ENCODE measurements at regions not wholly inside any gene's neighbourhood (a gene's known extent, or its start where the extent isn't known, plus 50 kb on each side); places are given as distances from the start of the nearest gene placed in this dataset.

DNA sequence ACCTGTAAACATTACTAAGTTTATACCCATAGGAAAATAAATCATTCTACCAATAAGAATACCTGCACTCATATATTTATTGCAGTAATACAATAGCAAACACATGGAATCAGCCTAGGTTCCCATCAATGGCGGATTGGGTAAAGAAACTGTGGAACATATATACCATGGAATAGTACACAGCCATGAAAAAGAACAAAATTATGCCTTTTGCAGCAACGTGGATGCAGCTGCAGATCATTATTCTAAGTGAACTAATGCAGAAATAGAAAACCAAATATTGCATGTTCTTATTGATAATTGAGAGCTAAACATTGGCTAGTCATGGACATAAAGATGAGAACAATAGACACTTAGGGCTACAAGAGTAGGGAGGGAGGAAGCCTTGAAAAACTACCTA, 667.4 kb upstream of the WWC1 start:
- intact Hi-C loops (cut with DNase I) = no loop called here
- TF ChIP-seq, protein P1, sequence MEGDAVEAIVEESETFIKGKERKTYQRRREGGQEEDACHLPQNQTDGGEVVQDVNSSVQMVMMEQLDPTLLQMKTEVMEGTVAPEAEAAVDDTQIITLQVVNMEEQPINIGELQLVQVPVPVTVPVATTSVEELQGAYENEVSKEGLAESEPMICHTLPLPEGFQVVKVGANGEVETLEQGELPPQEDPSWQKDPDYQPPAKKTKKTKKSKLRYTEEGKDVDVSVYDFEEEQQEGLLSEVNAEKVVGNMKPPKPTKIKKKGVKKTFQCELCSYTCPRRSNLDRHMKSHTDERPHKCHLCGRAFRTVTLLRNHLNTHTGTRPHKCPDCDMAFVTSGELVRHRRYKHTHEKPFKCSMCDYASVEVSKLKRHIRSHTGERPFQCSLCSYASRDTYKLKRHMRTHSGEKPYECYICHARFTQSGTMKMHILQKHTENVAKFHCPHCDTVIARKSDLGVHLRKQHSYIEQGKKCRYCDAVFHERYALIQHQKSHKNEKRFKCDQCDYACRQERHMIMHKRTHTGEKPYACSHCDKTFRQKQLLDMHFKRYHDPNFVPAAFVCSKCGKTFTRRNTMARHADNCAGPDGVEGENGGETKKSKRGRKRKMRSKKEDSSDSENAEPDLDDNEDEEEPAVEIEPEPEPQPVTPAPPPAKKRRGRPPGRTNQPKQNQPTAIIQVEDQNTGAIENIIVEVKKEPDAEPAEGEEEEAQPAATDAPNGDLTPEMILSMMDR (IDR thresholded peaks at IDR 0.05) = no peak
- no peak for ATAC-seq

DNA sequence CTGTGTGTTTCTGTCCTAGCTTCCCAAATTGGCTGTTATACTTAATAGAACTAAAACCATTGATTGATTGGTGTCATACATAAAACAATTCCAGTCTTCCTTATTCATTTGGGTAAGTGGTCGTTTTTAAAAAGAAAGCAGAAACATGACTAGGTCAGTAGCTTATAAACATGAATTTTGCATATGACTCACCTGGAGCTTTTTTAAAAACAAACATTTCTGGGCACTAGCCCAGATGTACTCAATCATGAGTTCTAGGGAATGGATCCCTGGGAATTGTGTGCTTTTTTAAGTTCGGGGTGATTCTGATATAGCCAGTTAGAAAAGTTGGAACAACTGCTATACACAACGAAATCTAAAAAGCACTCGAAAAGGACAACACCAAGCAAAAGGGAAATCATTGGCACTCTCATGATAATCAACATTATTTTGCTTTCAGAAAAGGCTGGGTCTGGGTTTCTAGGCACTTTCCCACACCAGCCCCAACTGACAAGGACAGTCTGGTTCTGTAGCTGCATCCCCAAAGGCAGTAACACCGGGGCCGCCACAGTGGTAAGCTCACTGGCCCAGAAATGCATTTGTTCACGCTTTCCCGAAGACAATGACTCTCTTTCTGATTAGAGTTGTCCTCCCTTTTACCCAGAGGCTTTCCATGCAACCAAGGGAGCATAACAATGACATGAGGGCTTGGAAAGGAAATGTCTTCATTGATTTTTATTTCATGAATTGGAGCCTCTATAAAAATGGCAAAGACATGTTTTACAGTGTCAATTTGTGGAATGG, 664.9 kb upstream of the WWC1 start:
- intact Hi-C loops (cut with DNase I) = no loop called here
- no peaks in the 10 kb centered on the region for H3K4me1 ChIP-seq
- H3K4me3 ChIP-seq = no peak overlapping the region
- no peaks in the 10 kb centered on the region for H3K36me3 ChIP-seq
- TF ChIP-seq, protein P1 (IDR thresholded peaks at IDR 0.05) = no peak
- H3K27ac ChIP-seq = no peak overlapping the region
- H3K9me3 ChIP-seq = no peaks in the 10 kb centered on the region
- DNase-seq (no peak), ATAC-seq (no peak)
- no peaks in the 10 kb centered on the region for H3K27me3 ChIP-seq

More for the DNA sequence above, 667.4 kb upstream of the WWC1 start:
- Histone ChIP-seq H3K4me3 (no peak overlapping the region), H3K27ac (no peak overlapping the region), H3K27me3 (no peaks in the 10 kb centered on the region), H3K36me3 (no peaks in the 10 kb centered on the region), H3K4me1 (no peaks in the 10 kb centered on the region), H3K9me3 (no peaks in the 10 kb centered on the region)
- no peak for DNase-seq

DNA sequence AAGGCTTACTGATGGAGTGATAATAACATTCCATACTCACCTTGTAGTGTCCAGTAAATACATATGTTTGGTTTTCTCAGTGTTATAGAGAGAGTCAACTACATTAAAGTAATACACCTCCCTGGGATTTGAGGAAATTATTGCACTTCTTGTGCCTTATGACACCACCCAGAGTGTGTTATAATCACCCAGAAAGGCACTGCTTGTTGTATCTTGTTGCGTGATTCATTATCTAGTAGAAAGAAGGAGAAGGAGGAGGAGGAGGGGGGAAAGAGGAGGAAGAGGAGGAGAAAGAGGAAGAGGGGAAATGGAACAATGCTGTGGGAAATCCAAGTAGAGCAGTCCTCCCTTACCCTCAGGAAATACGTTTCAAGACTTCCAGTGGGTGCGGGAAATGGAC, 661.8 kb upstream of the WWC1 start:
- H3K36me3 ChIP-seq = no peaks in the 10 kb centered on the region
- no peaks in the 10 kb centered on the region for H3K9me3 ChIP-seq
- TF ChIP-seq, protein P1 (IDR thresholded peaks at IDR 0.05) = no peak
- H3K27me3 ChIP-seq = no peaks in the 10 kb centered on the region
- H3K4me3 ChIP-seq = no peak overlapping the region
- no peaks in the 10 kb centered on the region for H3K4me1 ChIP-seq
- DNase-seq (no peak), ATAC-seq (no peak)
- intact Hi-C loops (cut with DNase I) = no loop called here
- H3K27ac ChIP-seq = no peak overlapping the region

DNA sequence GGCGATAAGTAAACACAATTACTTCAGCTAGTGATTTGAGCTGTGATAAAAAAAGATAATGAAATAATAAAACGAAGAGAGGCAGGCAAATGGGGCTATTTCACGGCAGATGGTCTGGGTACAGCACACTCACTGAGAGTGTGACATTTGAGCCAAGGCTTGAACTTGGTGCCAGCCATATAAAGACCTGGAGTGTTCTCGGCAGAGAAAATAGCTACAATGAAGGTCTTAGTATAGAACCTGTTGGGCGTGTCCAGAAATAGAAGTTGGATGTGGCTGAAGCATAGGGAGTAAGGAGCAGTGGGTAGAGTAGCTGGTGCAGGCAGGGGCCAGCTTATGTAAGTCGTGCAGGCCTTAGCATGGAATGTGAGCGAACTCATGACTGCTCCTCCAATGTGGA, 660.3 kb upstream of the WWC1 start:
- ATAC-seq (no peak), DNase-seq (no peak)
- H3K36me3 ChIP-seq = no peaks in the 10 kb centered on the region
- H3K4me3 ChIP-seq = no peak overlapping the region
- H3K4me1 ChIP-seq = no peaks in the 10 kb centered on the region
- H3K27ac ChIP-seq = no peak overlapping the region
- TF ChIP-seq, protein P1 (IDR thresholded peaks at IDR 0.05) = no peak
- H3K27me3 ChIP-seq = no peaks in the 10 kb centered on the region
- H3K9me3 ChIP-seq = no peaks in the 10 kb centered on the region
- intact Hi-C loops (cut with DNase I) = no loop called here

DNA sequence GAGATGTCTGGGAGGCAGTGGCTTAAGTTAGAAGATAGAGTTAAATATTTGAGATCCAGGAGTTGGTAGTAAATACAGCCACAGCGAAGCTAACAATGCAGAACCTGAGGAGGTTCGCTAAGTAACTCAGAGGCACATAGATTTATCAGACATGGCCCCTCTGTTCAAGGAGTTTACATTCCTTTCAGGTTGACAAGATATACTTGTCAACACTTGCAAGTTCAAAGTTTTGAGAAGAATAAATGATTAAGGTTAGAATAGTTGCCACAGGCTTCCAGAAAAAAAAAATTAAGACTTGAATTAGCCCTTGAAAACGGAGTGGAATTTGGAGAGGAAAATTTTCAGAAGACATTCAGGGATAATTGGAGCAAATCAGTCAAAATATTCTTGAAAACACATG, 658.3 kb upstream of the WWC1 start:
- Histone ChIP-seq H3K27ac (no peak overlapping the region), H3K36me3 (no peaks in the 10 kb centered on the region), H3K27me3 (no peaks in the 10 kb centered on the region), H3K4me3 (no peak overlapping the region), H3K4me1 (no peaks in the 10 kb centered on the region), H3K9me3 (no peaks in the 10 kb centered on the region)
- DNase-seq (no peak), ATAC-seq (no peak)
- TF ChIP-seq, protein P1 (IDR thresholded peaks at IDR 0.05) = no peak
- intact Hi-C loops (cut with DNase I) = no loop called here

Measured in upper lobe of right lung (tissue), 1 donor.